AG09309 (cell line): ENCODE measurements at regions not wholly inside any gene's neighbourhood (a gene's known extent, or its start where the extent isn't known, plus 50 kb on each side); places are given as distances from the start of the nearest gene placed in this dataset.

Experiments
- DNase-seq: peaks from one replicate; pipeline ENCODE4 v3.0.0-alpha.2; 2010; ENCODE audit warnings: low read depth
- H3K4me3 ChIP-seq: 2 replicates; pipeline ENCODE4 v1.5.1; 2011; ENCODE audit warnings: mild to moderate bottlenecking, low read depth, low read length, moderate library complexity; ENCODE audit not compliant: control insufficient read depth
- TF ChIP-seq, protein P1 (sequence below): IDR thresholded peaks from 2 replicates; pipeline ENCODE4 v1.5.1; 2011; ENCODE audit warnings: mild to moderate bottlenecking, low read depth, low read length, inconsistent platforms; ENCODE audit not compliant: insufficient read depth, control insufficient read depth; ENCODE audit errors: missing control alignments

DNA sequence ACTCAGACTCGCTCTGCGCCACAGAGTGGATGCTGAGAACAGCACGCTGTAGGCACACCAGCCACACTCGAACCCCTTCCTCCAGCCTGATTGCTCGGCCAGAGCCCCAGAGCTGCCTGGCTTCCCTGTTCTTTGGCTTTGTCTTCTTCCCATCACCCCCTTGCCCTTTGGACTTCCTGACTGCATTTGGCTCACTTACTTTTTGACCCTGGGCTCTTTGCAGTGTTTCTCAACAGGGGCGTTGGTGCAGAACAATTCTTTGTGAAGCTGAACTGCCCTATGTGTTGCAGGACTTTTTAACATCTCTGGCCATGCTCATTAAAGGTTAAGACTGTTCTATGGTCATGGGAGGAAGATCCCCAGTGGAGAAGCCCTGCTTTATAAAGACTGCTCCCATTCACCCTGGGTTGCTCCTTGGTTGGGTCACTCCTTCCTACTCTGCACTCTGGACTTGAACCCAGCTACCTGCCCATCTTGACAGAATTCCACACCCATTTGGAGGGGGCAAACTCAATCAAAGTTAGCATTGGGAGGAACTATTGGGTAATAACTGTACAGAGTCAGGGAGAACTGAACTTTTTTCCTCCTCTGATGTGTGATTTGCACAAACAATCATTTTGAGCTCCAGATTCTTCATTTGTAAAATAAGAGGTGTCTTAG, 127.7 kb upstream of the PLEKHG7 start:
- H3K4me3 ChIP-seq: no peak overlapping the region
- DNase-seq: no peak
- TF ChIP-seq, protein P1, sequence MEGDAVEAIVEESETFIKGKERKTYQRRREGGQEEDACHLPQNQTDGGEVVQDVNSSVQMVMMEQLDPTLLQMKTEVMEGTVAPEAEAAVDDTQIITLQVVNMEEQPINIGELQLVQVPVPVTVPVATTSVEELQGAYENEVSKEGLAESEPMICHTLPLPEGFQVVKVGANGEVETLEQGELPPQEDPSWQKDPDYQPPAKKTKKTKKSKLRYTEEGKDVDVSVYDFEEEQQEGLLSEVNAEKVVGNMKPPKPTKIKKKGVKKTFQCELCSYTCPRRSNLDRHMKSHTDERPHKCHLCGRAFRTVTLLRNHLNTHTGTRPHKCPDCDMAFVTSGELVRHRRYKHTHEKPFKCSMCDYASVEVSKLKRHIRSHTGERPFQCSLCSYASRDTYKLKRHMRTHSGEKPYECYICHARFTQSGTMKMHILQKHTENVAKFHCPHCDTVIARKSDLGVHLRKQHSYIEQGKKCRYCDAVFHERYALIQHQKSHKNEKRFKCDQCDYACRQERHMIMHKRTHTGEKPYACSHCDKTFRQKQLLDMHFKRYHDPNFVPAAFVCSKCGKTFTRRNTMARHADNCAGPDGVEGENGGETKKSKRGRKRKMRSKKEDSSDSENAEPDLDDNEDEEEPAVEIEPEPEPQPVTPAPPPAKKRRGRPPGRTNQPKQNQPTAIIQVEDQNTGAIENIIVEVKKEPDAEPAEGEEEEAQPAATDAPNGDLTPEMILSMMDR: no peak

DNA sequence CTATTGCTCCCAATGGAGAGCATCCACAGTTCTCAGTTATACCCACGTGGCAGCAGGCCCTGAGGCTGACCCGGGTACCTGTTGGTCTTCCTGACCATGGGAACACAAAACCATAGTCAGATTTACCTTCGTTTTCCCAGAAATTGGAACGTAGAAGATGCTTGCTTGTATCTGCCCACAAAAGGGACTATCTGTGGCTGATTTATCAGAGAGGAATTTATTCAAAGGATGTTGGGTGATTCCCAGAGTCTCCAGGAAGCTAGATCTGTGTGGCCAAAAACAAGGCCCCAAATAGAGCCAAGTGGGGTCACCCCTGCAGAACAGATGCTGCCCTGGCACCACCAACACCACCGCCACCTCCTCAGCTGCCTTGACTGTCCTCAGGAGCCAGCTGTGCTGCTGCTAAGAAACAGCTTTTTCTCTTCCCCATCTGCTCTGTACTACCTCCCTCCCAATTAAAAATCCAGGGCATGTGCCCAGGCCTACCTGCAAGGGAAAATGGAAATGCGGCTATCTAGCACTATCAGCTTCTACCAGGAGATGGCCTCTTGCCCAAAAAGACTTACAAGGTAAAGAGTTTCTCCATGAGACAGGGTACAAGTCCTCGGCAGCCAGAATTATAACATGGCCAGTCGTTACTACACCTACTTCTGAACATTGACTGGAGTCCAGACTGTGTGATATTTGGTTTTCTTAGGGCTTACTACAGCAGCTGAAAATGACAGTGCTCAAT, 128.6 kb upstream of the PLEKHG7 start:
- DNase-seq: no peak
- H3K4me3 ChIP-seq: no peak overlapping the region
- TF ChIP-seq, protein P1: peak; percentile 37

DNA sequence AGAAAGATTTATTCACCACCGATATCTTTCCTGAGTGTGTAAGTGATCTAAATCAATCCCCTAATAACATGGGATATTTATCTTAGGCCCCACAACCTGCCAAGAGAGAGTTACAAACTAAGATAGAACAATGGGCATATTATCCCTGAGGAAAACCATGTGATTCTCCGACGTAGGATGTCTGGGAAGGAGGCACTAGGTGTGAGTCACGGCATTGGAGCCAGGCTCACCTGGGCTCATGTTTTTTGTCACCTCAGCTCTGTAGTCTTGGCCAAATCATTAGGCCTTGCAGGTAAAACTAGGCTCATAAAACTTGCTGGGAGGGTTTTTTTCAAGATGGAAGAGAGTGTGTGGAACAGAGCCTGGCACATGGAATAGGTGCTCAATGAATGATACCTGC, 129.7 kb upstream of the PLEKHG7 start:
- no peak for DNase-seq
- TF ChIP-seq, protein P1: no peak
- no peak overlapping the region for H3K4me3 ChIP-seq

DNA sequence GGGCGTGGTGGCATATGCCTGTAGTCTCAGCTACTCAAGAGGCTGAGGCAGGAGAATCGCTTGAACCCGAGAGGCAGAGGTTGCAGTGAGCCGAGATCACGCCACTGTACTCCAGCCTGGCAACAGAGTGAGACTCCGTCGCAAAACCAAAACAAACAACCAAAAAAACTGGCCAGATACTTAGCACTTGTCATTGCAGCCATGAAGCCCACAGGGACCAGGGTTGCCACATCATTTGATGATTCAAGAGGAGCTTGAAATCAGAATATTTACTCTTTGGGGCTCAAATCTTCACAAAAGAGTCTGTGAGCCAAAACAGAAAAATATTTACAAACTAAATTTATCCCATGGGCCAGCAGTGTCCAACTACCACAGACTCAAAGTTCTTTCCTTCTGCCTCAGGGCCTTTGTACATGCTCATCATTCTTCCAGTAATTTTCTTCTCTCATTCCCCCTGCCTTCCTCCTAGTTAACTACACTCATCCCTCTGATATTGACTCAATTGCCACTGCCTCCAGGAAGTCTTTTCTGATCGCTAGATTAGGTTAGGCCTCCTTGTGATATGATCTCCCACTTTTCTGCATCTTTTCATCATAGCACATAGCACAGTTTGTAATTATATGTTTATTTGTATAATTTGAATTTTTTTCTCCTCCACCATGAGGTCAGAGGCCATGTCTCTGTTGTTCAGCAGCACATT, 130.8 kb upstream of the PLEKHG7 start:
- no peak overlapping the region for H3K4me3 ChIP-seq
- no peak for DNase-seq
- TF ChIP-seq, protein P1: no peak

DNA sequence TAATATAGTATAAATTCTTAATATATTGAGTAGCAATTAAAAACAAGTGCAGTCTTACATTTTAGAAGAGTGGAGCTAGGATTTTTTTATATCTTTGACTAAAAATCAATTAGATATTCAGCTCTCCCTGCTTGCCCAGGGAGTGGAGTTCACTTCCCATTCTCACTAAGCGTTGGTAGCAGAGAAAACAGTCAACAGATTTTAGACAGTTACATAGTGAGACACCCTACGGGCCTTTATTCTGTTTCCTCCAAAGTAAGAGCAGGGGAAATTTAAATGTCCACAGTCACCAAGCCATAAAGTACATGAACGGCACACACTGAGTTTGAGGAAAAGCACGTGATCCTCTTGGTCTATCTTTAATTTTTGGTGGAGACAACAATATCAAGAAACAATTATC, 131.6 kb upstream of the PLEKHG7 start:
- no peak overlapping the region for H3K4me3 ChIP-seq
- TF ChIP-seq, protein P1: no peak
- no peak for DNase-seq

DNA sequence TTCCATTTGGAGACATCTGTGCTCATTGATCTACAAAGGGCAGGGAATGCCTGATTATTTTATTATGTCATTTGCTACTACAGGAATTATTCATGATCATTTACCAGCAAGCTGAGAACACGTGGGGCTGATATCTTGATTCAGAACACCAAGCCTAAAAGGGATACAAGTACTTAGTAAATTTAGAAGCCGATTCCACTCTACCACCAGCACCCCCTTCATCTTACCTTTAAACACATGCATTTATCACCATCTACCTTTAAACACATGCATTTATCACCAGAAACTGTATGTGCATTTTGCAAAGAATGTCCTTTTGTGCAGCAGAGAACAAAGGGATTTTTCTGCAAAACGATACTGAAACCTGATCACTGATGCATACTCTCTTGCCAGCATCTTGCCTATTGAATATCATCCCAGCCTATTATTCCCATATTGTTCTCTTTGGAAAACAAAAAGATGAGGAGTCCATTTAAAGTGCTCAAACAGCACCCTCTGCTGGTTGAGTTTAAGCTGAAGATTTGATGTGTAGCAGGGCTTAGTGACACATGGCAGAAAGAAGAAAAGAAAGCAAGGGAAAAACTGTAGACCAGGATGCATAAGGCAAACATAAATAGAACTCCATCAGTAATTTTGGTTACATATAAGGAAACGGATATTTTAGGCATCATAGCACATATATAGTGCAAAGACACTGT, 132.6 kb upstream of the PLEKHG7 start:
- no peak overlapping the region for H3K4me3 ChIP-seq
- peak; percentile 57 for DNase-seq
- TF ChIP-seq, protein P1: peak; percentile 57
